Fibroblast of lung (primary cell): ENCODE measurements at regions not wholly inside any gene's neighbourhood (a gene's known extent, or its start where the extent isn't known, plus 50 kb on each side); places are given as distances from the start of the nearest gene placed in this dataset.

Experiments used
- DNase-seq, 2 donors: peaks; one replicate each; pipeline versions ENCODE4 v3.0.0 to v3.0.0-alpha.2; 2010; ENCODE audit warnings: low read depth in 2 of 2
- H2AFZ ChIP-seq: 2 replicates; pipeline ENCODE4 v1.5.1; 2012; ENCODE audit warnings: low read length, control low read depth, inconsistent platforms
- H3K27ac ChIP-seq: 2 replicates; pipeline ENCODE4 v1.5.1; 2011; ENCODE audit warnings: low read length, control low read depth; ENCODE audit not compliant: insufficient read depth
- H3K27me3 ChIP-seq: 2 replicates; pipeline ENCODE4 v1.5.1; 2011; ENCODE audit warnings: mild to moderate bottlenecking, low read length; ENCODE audit not compliant: control insufficient read depth, insufficient read depth
- H3K36me3 ChIP-seq: 2 replicates; pipeline ENCODE4 v1.5.1; 2011; ENCODE audit warnings: low read length; ENCODE audit not compliant: control insufficient read depth, insufficient read depth
- H3K4me1 ChIP-seq: 2 replicates; pipeline ENCODE4 v1.5.1; 2011; ENCODE audit warnings: low read length; ENCODE audit not compliant: control insufficient read depth, insufficient read depth; ENCODE audit errors: extremely low read depth
- H3K4me2 ChIP-seq: 2 replicates; pipeline ENCODE4 v1.5.1; 2011; ENCODE audit warnings: low read length, control low read depth; ENCODE audit not compliant: insufficient read depth; ENCODE audit errors: extremely low read depth
- H3K4me3 ChIP-seq, 4 experiments: fragments of 200-600 bp in 1 of 4; sonication (generic) in 1 of 4; replicated peaks in 1 of 4; 2 replicates each; pipeline ENCODE4 v1.5.1; 2011 to 2016; ENCODE audit warnings: low read length in 4 of 4, low read depth in 3 of 4, mild to moderate bottlenecking in 3 of 4, control low read depth in 2 of 4, inconsistent platforms in 1 of 4, mixed read lengths in 1 of 4; ENCODE audit not compliant: insufficient read depth in 1 of 4; ENCODE audit errors: control extremely low read depth in 1 of 4
- H3K79me2 ChIP-seq: 2 replicates; pipeline ENCODE4 v1.5.1; 2012; ENCODE audit warnings: mild to moderate bottlenecking, low read length, inconsistent platforms; ENCODE audit not compliant: control insufficient read depth, insufficient read depth
- H3K9ac ChIP-seq: 2 replicates; pipeline ENCODE4 v1.5.1; 2011; ENCODE audit warnings: mild to moderate bottlenecking, low read length, control low read depth; ENCODE audit not compliant: insufficient read depth
- H3K9me3 ChIP-seq: 2 replicates; pipeline ENCODE4 v1.5.1; 2012; ENCODE audit warnings: low read depth, low read length; ENCODE audit not compliant: control insufficient read depth, insufficient read depth
- H4K20me1 ChIP-seq: 2 replicates; pipeline ENCODE4 v1.5.1; 2011; ENCODE audit warnings: low read length; ENCODE audit not compliant: control insufficient read depth, insufficient read depth; ENCODE audit errors: extremely low read depth
- CTCF ChIP-seq, 2 donors: IDR thresholded peaks in 1 of 2; conservative IDR thresholded peaks in 1 of 2; 1 replicate in 1 of 2; 2 replicates in 1 of 2; pipeline ENCODE4 v1.5.1; 2011 to 2012; ENCODE audit warnings: low read length in 2 of 2, control low read depth in 1 of 2, inconsistent platforms in 1 of 2, low read depth in 1 of 2, mild to moderate bottlenecking in 1 of 2
- EZH2 ChIP-seq: IDR thresholded peaks from 2 replicates; pipeline ENCODE4 v1.5.1; 2012; ENCODE audit warnings: low read length, control low read depth, mild to moderate bottlenecking; ENCODE audit errors: missing control alignments

- no peak overlapping the region for H2AFZ ChIP-seq
- DNase-seq = no peak
- H3K27ac ChIP-seq = no peak overlapping the region
- no peaks in the 10 kb centered on the region for H4K20me1 ChIP-seq
- H3K79me2 ChIP-seq = no peaks in the 10 kb centered on the region
- no peak for TF ChIP-seq EZH2
- no peak for TF ChIP-seq CTCF (conservative IDR thresholded peaks at IDR 0.05 in 1 of 2, IDR thresholded peaks at IDR 0.05 in 1 of 2; ENCODE audit: low read depth in 1 of 2, low read length in 2 of 2)
- no peak overlapping the region for H3K4me2 ChIP-seq
- no peaks in the 10 kb centered on the region for H3K4me1 ChIP-seq
- no peaks in the 10 kb centered on the region for H3K9me3 ChIP-seq
- no peaks in the 10 kb centered on the region for H3K36me3 ChIP-seq
- no peaks in the 10 kb centered on the region for H3K27me3 ChIP-seq
- no peak overlapping the region for H3K9ac ChIP-seq
- H3K4me3 ChIP-seq = no peak overlapping the region
These were observed 156.2 kb upstream of the BTBD3 start for GRCh38 chr20:11761497-11761896.

GRCh38 chr20:11766961-11767360 lies 150.7 kb upstream of the BTBD3 start:
- Histone ChIP-seq H3K4me3 (no peak overlapping the region), H3K9me3 (no peaks in the 10 kb centered on the region), H4K20me1 (no peaks in the 10 kb centered on the region), H3K27me3 (no peaks in the 10 kb centered on the region), H3K4me1 (no peaks in the 10 kb centered on the region), H2AFZ (no peak overlapping the region), H3K27ac (no peak overlapping the region), H3K36me3 (no peaks in the 10 kb centered on the region), H3K79me2 (no peaks in the 10 kb centered on the region), H3K4me2 (no peak overlapping the region), H3K9ac (no peak overlapping the region)
- TF ChIP-seq EZH2 (no peak), CTCF (conservative IDR thresholded peaks at IDR 0.05 in 1 of 2, IDR thresholded peaks at IDR 0.05 in 1 of 2; ENCODE audit: low read depth in 1 of 2, low read length in 2 of 2) (no peak)
- peak in 1 of 2 donors; percentile 78 for DNase-seq

GRCh38 chr20:11769825-11770224 lies 147.9 kb upstream of the BTBD3 start:
- H3K79me2 ChIP-seq = no peaks in the 10 kb centered on the region
- no peak overlapping the region for H3K4me2 ChIP-seq
- no peaks in the 10 kb centered on the region for H3K9me3 ChIP-seq
- DNase-seq = no peak
- no peak overlapping the region for H2AFZ ChIP-seq
- H3K4me1 ChIP-seq = no peaks in the 10 kb centered on the region
- no peak overlapping the region for H3K4me3 ChIP-seq
- H3K27me3 ChIP-seq = no peaks in the 10 kb centered on the region
- TF ChIP-seq EZH2 = no peak
- TF ChIP-seq CTCF (conservative IDR thresholded peaks at IDR 0.05 in 1 of 2, IDR thresholded peaks at IDR 0.05 in 1 of 2; ENCODE audit: low read depth in 1 of 2, low read length in 2 of 2) = no peak
- no peaks in the 10 kb centered on the region for H3K36me3 ChIP-seq
- H3K27ac ChIP-seq = no peak overlapping the region
- no peaks in the 10 kb centered on the region for H4K20me1 ChIP-seq
- H3K9ac ChIP-seq = no peak overlapping the region
